Vagina (tissue), 2 donors: ENCODE measurements at regions not wholly inside any gene's neighbourhood (a gene's known extent, or its start where the extent isn't known, plus 50 kb on each side); places are given as distances from the start of the nearest gene placed in this dataset.

Source experiments
- POLR2A ChIP-seq, 2 donors: fragments of 450-650 bp; IDR thresholded peaks; one replicate each; pipeline ENCODE4 v1.6.1; 2017; ENCODE audit warnings: antibody characterized with exemption in 2 of 2, mild to moderate bottlenecking in 2 of 2, moderate library complexity in 2 of 2
- POLR2AphosphoS5 ChIP-seq, 2 donors: sonication (generic); formaldehyde crosslinking; IDR thresholded peaks; one replicate each; pipeline ENCODE4 v1.9.0; 2017; ENCODE audit warnings: antibody characterized with exemption in 2 of 2, mild to moderate bottlenecking in 2 of 2, low read depth in 1 of 2; ENCODE audit not compliant: insufficient read depth in 1 of 2
- TF ChIP-seq, protein P1 (sequence below), 3 experiments: fragments of 450-650 bp in 2 of 3; fragments of 200-600 bp in 1 of 3; sonication (generic) in 1 of 3; IDR thresholded peaks; one replicate each; pipeline ENCODE4 v1.5.1; 2017 to 2019; ENCODE audit warnings: antibody characterized with exemption in 3 of 3, mild to moderate bottlenecking in 2 of 3, moderate library complexity in 2 of 3

DNA sequence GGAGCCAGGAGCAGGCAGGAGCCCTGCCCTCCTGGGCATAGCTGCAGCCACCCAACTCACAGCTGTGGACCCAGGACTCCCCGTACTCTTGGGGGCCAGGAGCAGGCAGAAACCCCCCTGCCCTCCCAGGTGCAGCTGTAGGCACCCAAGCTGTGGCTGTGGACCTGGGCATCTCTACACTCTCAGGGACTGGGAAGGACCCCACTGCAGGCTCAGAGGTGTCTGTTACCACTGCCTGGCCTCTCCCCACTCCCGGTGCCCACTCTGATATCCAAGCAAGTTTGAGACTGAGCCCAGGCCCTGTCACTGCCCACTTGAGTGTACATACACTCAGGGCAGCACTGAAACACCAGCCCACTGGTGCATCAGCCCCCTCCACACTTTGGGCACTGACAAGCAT lies 193.5 kb upstream of the MANEA start:
- TF ChIP-seq POLR2A (IDR thresholded peaks at IDR 0.05) (no peak), POLR2AphosphoS5 (IDR thresholded peaks at IDR 0.05; ENCODE audit: insufficient read depth in 1 of 2, low read depth in 1 of 2) (no peak)
- TF ChIP-seq, protein P1, sequence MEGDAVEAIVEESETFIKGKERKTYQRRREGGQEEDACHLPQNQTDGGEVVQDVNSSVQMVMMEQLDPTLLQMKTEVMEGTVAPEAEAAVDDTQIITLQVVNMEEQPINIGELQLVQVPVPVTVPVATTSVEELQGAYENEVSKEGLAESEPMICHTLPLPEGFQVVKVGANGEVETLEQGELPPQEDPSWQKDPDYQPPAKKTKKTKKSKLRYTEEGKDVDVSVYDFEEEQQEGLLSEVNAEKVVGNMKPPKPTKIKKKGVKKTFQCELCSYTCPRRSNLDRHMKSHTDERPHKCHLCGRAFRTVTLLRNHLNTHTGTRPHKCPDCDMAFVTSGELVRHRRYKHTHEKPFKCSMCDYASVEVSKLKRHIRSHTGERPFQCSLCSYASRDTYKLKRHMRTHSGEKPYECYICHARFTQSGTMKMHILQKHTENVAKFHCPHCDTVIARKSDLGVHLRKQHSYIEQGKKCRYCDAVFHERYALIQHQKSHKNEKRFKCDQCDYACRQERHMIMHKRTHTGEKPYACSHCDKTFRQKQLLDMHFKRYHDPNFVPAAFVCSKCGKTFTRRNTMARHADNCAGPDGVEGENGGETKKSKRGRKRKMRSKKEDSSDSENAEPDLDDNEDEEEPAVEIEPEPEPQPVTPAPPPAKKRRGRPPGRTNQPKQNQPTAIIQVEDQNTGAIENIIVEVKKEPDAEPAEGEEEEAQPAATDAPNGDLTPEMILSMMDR (IDR thresholded peaks at IDR 0.05), result no peak
